Fibroblast of mammary gland (primary cell): ENCODE measurements at regions not wholly inside any gene's neighbourhood (a gene's known extent, or its start where the extent isn't known, plus 50 kb on each side); places are given as distances from the start of the nearest gene placed in this dataset.
"Not testable (repeated sequence)": the region's sequence is repeated elsewhere in the genome, so short reads cannot be mapped to it uniquely, and the experiment has no call there.

Source experiments
- DNase-seq: peaks from one replicate; pipeline ENCODE4 v3.0.0-alpha.2; 2010; ENCODE audit warnings: low read depth
- H3K4me3 ChIP-seq: 2 replicates; pipeline ENCODE4 v1.5.1; 2011; ENCODE audit warnings: low read depth, mild to moderate bottlenecking, low read length, moderate library complexity; ENCODE audit not compliant: control insufficient read depth
- TF ChIP-seq, protein P1 (sequence below): conservative IDR thresholded peaks from 2 replicates; pipeline ENCODE4 v1.5.1; 2011; ENCODE audit warnings: low read depth, low read length, inconsistent platforms; ENCODE audit not compliant: control insufficient read depth, insufficient read depth

DNA sequence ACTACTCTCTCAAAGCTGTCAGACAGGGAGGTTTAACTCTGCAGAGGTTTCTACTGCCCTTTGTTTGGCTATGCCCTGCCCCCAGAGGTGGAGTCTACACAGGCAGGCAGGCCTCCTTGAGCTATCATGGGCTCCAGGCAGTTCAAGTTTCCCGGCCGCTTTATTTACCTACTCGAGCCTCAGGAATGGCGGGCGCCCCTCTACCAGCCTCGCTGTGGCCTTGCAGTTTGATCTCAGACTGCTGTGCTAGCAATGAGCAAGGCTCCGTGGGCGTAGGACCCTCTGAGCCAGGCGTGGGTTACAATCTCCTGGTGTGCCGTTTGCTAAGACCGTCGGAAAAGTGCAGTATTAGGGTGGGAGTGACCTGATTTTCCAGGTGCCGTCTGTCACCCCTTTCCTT, 124.3 kb downstream of the PTCHD1 start:
- H3K4me3 ChIP-seq, DNase-seq: not testable (repeated sequence)

- DNase-seq: no peak
- no peak overlapping the region for H3K4me3 ChIP-seq
- TF ChIP-seq, protein P1, sequence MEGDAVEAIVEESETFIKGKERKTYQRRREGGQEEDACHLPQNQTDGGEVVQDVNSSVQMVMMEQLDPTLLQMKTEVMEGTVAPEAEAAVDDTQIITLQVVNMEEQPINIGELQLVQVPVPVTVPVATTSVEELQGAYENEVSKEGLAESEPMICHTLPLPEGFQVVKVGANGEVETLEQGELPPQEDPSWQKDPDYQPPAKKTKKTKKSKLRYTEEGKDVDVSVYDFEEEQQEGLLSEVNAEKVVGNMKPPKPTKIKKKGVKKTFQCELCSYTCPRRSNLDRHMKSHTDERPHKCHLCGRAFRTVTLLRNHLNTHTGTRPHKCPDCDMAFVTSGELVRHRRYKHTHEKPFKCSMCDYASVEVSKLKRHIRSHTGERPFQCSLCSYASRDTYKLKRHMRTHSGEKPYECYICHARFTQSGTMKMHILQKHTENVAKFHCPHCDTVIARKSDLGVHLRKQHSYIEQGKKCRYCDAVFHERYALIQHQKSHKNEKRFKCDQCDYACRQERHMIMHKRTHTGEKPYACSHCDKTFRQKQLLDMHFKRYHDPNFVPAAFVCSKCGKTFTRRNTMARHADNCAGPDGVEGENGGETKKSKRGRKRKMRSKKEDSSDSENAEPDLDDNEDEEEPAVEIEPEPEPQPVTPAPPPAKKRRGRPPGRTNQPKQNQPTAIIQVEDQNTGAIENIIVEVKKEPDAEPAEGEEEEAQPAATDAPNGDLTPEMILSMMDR: no peak
Measured at GRCh38 chrX:23465105-23465791, 130.6 kb downstream of the PTCHD1 start.

- no peak for DNase-seq
- TF ChIP-seq, protein P1: no peak
- no peak overlapping the region for H3K4me3 ChIP-seq
Measured at GRCh38 chrX:23465985-23466384, 131.3 kb downstream of the PTCHD1 start.

- peak; percentile 3 for DNase-seq
- no peak overlapping the region for H3K4me3 ChIP-seq
- TF ChIP-seq, protein P1: no peak
Measured at GRCh38 chrX:23478056-23478455, 143.4 kb downstream of the PTCHD1 start.

DNA sequence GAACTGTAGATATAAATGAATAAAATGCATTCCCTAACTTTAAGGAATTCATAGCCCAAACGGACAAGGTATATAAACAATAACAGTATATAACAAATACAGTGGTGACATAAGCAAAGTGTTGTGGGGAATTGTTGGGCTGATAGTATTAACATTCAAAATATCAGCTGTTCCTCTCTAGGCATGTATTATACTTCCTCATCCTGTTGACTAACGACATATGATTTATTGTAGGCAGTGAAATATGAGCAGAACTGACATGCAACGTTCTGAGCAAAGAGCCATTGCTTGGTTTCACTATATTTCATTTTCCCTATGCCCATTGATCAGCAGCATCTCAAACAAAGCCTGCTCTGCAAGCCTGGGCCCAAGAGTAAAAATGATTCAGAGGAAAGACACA, 143.9 kb downstream of the PTCHD1 start:
- no peak for DNase-seq
- H3K4me3 ChIP-seq: no peak overlapping the region
- TF ChIP-seq, protein P1: no peak

DNA sequence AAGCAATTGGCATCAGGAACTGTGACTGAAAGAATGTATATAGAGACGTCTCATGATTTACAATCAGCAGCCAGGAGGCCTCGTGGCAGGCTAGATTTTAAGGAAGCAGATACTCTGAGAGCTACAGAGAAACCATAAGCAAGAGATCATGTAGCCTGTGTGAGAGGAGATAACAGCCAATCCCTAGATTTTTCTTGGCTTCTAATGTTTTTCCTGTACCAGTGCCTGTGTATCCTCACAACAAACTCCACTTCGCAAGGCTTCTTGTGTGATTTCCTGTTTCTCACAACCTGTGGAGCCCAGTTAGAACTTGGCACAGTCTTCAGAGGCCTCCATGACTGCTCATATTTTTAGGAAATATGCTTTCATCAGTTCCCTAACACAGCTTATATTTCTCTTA, 147.9 kb downstream of the PTCHD1 start:
- DNase-seq: no peak
- H3K4me3 ChIP-seq: no peak overlapping the region
- TF ChIP-seq, protein P1: no peak

DNA sequence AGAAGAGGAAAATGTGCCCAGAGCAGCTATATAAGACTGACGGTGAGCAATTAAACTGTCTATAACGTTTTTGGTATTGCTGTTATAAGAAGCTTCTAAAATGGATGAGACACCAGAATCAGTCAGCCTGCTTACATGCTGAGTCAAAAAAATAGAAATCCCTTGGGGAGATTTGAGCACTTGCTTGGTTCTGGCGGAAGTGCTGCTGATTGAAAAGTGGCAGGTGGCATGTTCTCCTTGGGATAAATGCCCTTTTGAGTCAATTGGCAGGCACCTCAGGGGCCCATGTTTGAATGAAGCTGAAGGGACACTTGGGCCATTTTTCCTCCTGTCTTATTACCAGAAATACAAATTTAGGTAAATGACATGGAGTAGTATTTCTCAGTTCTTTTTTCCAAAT, 148.7 kb downstream of the PTCHD1 start:
- no peak overlapping the region for H3K4me3 ChIP-seq
- TF ChIP-seq, protein P1: no peak
- DNase-seq: no peak
